Endodermal cell (in vitro differentiated cells): ENCODE measurements at regions not wholly inside any gene's neighbourhood (a gene's known extent, or its start where the extent isn't known, plus 50 kb on each side); places are given as distances from the start of the nearest gene placed in this dataset.
A peak's percentile ranks its signal among the peaks of the same experiment; 100 is the strongest.

Experiments
- DNase-seq: peaks from one replicate; pipeline ENCODE4 v3.0.0-alpha.2; 2017
- H3K27ac ChIP-seq: 2 replicates; pipeline ENCODE4 v1.5.1; 2013; ENCODE audit warnings: mild to moderate bottlenecking, low read depth, low read length, moderate library complexity
- H3K27me3 ChIP-seq: 2 replicates; pipeline ENCODE4 v1.6.1; 2013; ENCODE audit warnings: mild to moderate bottlenecking, low read length, moderate library complexity; ENCODE audit not compliant: insufficient read depth, control insufficient read depth, poor library complexity, severe bottlenecking
- H3K36me3 ChIP-seq: 2 replicates; pipeline ENCODE4 v1.7.0; 2013; ENCODE audit warnings: mild to moderate bottlenecking, low read length, moderate library complexity; ENCODE audit not compliant: control insufficient read depth, insufficient read depth
- H3K4me1 ChIP-seq: one replicate; pipeline ENCODE4 v1.7.0; 2013; ENCODE audit warnings: low read length; ENCODE audit not compliant: control insufficient read depth, insufficient read depth
- H3K4me3 ChIP-seq: 2 replicates; pipeline ENCODE4 v1.5.1; 2013; ENCODE audit warnings: mild to moderate bottlenecking, low read length, moderate library complexity
- H3K9ac ChIP-seq: 2 replicates; pipeline ENCODE4 v1.6.1; 2013; ENCODE audit warnings: mild to moderate bottlenecking, low read length, moderate library complexity; ENCODE audit not compliant: poor library complexity, severe bottlenecking; ENCODE audit errors: extremely low read depth
- H3K9me3 ChIP-seq: 2 replicates; pipeline ENCODE4 v1.6.1; 2013; ENCODE audit warnings: mild to moderate bottlenecking, low read length, moderate library complexity; ENCODE audit not compliant: control insufficient read depth
- H3K27ac Mint-ChIP-seq: 2 replicates; pipeline ENCODE4 v1.8.0; 2020; ENCODE audit warnings: mixed read lengths
- H3K27me3 Mint-ChIP-seq: 2 replicates; pipeline ENCODE4 v1.8.0; 2021; ENCODE audit warnings: mild to moderate bottlenecking, mixed read lengths; ENCODE audit not compliant: insufficient read depth
- H3K36me3 Mint-ChIP-seq: 2 replicates; pipeline ENCODE4 v1.8.0; 2020; ENCODE audit warnings: low read depth, mixed read lengths
- H3K4me1 Mint-ChIP-seq: 2 replicates; pipeline ENCODE4 v1.8.0; 2020; ENCODE audit warnings: mixed read lengths
- H3K4me3 Mint-ChIP-seq: 2 replicates; pipeline ENCODE4 v1.8.0; 2020; ENCODE audit warnings: mild to moderate bottlenecking, moderate library complexity, mixed read lengths
- H3K9me3 Mint-ChIP-seq: 2 replicates; pipeline ENCODE4 v1.8.0; 2020; ENCODE audit warnings: mild to moderate bottlenecking, mixed read lengths
- WGBS, 2 experiments: methylation state at CpG; one replicate each; pipeline versions ENCODE4 v1.1.5 to v1.1.7; 2013; ENCODE audit warnings: missing lambda C conversion rate in 2 of 2, mixed read lengths in 1 of 2; ENCODE audit not compliant: insufficient coverage in 1 of 2, insufficient read length in 1 of 2; 5-methylcytosine and 5-hydroxymethylcytosine counted together
- TF ChIP-seq, protein P1 (sequence below): fragments of 200-600 bp; sonication (generic); conservative IDR thresholded peaks from 2 replicates; pipeline ENCODE4 v1.5.0; 2021; ENCODE audit warnings: antibody characterized with exemption, mild to moderate bottlenecking

DNA sequence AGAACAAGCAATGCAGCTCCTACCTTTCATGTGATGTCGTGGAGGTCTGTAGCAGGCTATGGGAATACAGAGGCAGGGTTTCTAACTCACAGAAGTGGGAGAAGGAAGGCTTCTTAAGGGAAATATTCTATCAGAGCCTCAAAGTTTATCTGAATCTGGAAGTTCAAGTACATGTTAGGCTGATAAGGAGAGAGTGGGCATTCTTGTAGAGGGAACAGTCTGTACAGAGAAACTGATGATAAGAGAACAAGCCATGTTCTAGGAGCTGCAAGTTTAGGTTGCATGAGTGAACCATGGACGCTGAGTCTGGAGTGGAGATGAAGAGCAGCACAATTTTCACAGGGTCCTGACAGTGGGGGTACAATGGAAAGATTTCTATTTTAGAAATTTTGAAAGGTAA lies 344.0 kb downstream of the CHRM3 start:
- TF ChIP-seq, protein P1, sequence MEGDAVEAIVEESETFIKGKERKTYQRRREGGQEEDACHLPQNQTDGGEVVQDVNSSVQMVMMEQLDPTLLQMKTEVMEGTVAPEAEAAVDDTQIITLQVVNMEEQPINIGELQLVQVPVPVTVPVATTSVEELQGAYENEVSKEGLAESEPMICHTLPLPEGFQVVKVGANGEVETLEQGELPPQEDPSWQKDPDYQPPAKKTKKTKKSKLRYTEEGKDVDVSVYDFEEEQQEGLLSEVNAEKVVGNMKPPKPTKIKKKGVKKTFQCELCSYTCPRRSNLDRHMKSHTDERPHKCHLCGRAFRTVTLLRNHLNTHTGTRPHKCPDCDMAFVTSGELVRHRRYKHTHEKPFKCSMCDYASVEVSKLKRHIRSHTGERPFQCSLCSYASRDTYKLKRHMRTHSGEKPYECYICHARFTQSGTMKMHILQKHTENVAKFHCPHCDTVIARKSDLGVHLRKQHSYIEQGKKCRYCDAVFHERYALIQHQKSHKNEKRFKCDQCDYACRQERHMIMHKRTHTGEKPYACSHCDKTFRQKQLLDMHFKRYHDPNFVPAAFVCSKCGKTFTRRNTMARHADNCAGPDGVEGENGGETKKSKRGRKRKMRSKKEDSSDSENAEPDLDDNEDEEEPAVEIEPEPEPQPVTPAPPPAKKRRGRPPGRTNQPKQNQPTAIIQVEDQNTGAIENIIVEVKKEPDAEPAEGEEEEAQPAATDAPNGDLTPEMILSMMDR, result no peak
- Mint-ChIP-seq H3K9me3 (peaks cover 4% of the 10 kb centered on the region), H3K4me3 (no peak overlapping the region), H3K4me1 (peaks cover 13% of the 10 kb centered on the region), H3K27me3 (no peaks in the 10 kb centered on the region), H3K36me3 (no peaks in the 10 kb centered on the region), H3K27ac (no peak overlapping the region)
- Histone ChIP-seq H3K4me3 (no peak overlapping the region), H3K4me1 (no peaks in the 10 kb centered on the region), H3K27ac (no peak overlapping the region), H3K36me3 (no peaks in the 10 kb centered on the region), H3K9ac (no peak overlapping the region), H3K9me3 (peaks cover 24% of the 10 kb centered on the region), H3K27me3 (no peaks in the 10 kb centered on the region)
- 92 to 95% methylated on average over 2 of the region's 2 CpGs for WGBS, 2 experiments
- DNase-seq, result no peak

DNA sequence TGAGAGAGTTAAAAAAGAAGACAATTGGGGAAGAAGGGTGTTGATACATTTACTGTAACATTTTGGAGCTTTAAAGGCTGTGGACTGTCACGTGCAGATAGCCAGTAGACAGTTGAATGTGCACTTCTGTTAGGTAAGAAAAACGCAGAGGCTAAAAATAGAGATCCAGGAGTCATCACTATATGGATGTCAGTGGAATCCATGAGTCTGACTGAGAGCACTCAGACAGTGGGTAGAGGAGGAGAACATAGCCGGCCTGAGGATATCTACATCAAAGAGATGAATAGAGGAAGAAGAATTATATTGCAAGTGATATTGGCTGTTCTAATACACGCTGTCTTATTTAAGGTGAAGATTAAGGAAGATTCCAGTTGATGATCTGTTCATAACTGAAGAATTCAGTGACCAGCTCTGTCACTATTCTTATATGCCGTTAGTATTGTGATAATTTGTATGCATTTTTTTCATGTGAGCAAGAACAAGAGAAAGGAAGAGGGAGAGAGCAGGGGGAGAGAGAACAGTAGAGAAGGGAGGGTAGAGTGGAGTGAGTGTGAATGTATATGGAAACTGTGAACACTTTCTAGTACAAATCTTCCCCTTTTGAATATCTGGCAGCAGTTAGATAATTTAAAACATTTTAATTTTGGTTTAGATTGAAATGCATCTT lies 344.8 kb downstream of the CHRM3 start:
- Histone ChIP-seq H3K9ac (no peak overlapping the region), H3K27ac (no peak overlapping the region), H3K36me3 (no peaks in the 10 kb centered on the region), H3K27me3 (no peaks in the 10 kb centered on the region), H3K4me3 (peak overlapping the region; percentile 59), H3K4me1 (no peaks in the 10 kb centered on the region), H3K9me3 (peaks cover 24% of the 10 kb centered on the region)
- Mint-ChIP-seq H3K9me3 (peaks cover 4% of the 10 kb centered on the region), H3K36me3 (no peaks in the 10 kb centered on the region), H3K27me3 (no peaks in the 10 kb centered on the region), H3K27ac (no peak overlapping the region), H3K4me1 (peaks cover 13% of the 10 kb centered on the region), H3K4me3 (no peak overlapping the region)
- DNase-seq, result no peak
- TF ChIP-seq, protein P1, result no peak
- WGBS, 2 experiments, result 96% methylated on average over 5 of the region's 5 CpGs

DNA sequence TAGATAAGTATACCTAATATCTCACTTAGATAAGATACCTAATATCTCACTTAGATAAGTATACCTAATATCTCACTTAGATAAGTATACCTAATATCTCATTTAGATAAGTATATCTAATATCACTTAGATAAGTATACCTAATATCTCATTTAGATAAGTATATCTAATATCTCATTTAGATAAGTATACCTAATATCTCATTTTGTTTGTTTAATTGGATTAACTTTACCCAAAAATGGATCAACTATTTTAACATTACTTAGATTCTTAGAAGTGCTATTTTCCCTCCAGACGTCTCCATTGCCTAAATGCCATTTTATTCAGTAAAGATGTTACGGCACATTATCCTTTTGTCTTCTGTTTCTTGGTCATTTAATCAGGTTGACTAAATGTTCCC lies 346.4 kb downstream of the CHRM3 start:
- Mint-ChIP-seq H3K27me3 (no peaks in the 10 kb centered on the region), H3K9me3 (peaks cover 4% of the 10 kb centered on the region), H3K27ac (no peak overlapping the region), H3K36me3 (no peaks in the 10 kb centered on the region), H3K4me1 (peaks cover 15% of the 10 kb centered on the region), H3K4me3 (no peak overlapping the region)
- H3K9ac ChIP-seq, result no peak overlapping the region
- H3K4me1 ChIP-seq, result peaks cover 2% of the 10 kb centered on the region
- peaks cover 24% of the 10 kb centered on the region for H3K9me3 ChIP-seq
- no peaks in the 10 kb centered on the region for H3K36me3 ChIP-seq
- no peak for DNase-seq
- TF ChIP-seq, protein P1, result no peak
- no peaks in the 10 kb centered on the region for H3K27me3 ChIP-seq
- H3K27ac ChIP-seq, result no peak overlapping the region
- 81 to 100% methylated on average over 2 of the region's 2 CpGs for WGBS, 2 experiments
- peak overlapping the region; percentile 72 for H3K4me3 ChIP-seq
